Natural killer cell (primary cell): ENCODE measurements at regions not wholly inside any gene's neighbourhood (a gene's known extent, or its start where the extent isn't known, plus 50 kb on each side); places are given as distances from the start of the nearest gene placed in this dataset.

ENCODE experiments used
- ATAC-seq, 3 donors: fragments of 150-1000 bp in 2 of 3; fragments of 200-7000 bp in 1 of 3; cut with Tn5 transposase; 1 replicate in 1 of 3; 2 replicates in 2 of 3; pipeline ENCODE4 v1.10.0; 2021; ENCODE audit warnings: mild to moderate bottlenecking in 2 of 3, moderate library complexity in 2 of 3
- DNase-seq, 2 donors: peaks; one replicate each; pipeline versions ENCODE4 v3.0.0 to v3.0.0-alpha.2; 2013 to 2021; ENCODE audit warnings: mixed read lengths in 1 of 2
- H3K27ac ChIP-seq: one replicate; pipeline ENCODE4 v1.5.1; 2013; ENCODE audit warnings: mild to moderate bottlenecking, low read length
- H3K27me3 ChIP-seq: one replicate; pipeline ENCODE4 v1.6.1; 2013; ENCODE audit warnings: low read length; ENCODE audit not compliant: control insufficient read depth, insufficient read depth
- H3K36me3 ChIP-seq: one replicate; pipeline ENCODE4 v1.6.1; 2013; ENCODE audit warnings: low read length; ENCODE audit not compliant: control insufficient read depth, insufficient read depth
- H3K4me1 ChIP-seq: one replicate; pipeline ENCODE4 v1.6.1; 2013; ENCODE audit warnings: low read length; ENCODE audit not compliant: control insufficient read depth, insufficient read depth
- H3K4me3 ChIP-seq: one replicate; pipeline ENCODE4 v1.5.1; 2013; ENCODE audit warnings: low read length
- H3K9me3 ChIP-seq: one replicate; pipeline ENCODE4 v1.6.1; 2013; ENCODE audit warnings: low read length; ENCODE audit not compliant: control insufficient read depth, insufficient read depth
- H3K27ac Mint-ChIP-seq, 2 donors: one replicate each; pipeline ENCODE4 v1.8.0; 2022; ENCODE audit warnings: mild to moderate bottlenecking in 2 of 2, mixed read lengths in 2 of 2, moderate library complexity in 1 of 2
- H3K27me3 Mint-ChIP-seq, 2 donors: one replicate each; pipeline ENCODE4 v1.8.0; 2022; ENCODE audit warnings: low read depth in 2 of 2, mixed read lengths in 2 of 2
- H3K36me3 Mint-ChIP-seq: one replicate; pipeline ENCODE4 v1.8.0; 2022; ENCODE audit warnings: mixed read lengths
- H3K4me1 Mint-ChIP-seq, 2 donors: one replicate each; pipeline ENCODE4 v1.8.0; 2022; ENCODE audit warnings: mixed read lengths in 2 of 2
- H3K4me3 Mint-ChIP-seq: one replicate; pipeline ENCODE4 v1.8.0; 2022; ENCODE audit warnings: mild to moderate bottlenecking, moderate library complexity, mixed read lengths
- H3K9me3 Mint-ChIP-seq, 2 donors: one replicate each; pipeline ENCODE4 v1.8.0; 2022; ENCODE audit warnings: mixed read lengths in 2 of 2
- WGBS: methylation state at CpG from one replicate; pipeline ENCODE4 v1.1.7; 2013; ENCODE audit warnings: missing lambda C conversion rate; ENCODE audit not compliant: insufficient coverage; 5-methylcytosine and 5-hydroxymethylcytosine counted together
- intact Hi-C: fragments of 100-400 bp; cut with micrococcal nuclease; formaldehyde crosslinking; loops from one replicate; pipeline ENCODE4 v1.14.2; 2022
- TF ChIP-seq, protein P1 (sequence below): fragments of 200-600 bp; IDR thresholded peaks from one replicate; pipeline ENCODE4 v1.8.0; 2022; ENCODE audit warnings: antibody characterized with exemption

DNA sequence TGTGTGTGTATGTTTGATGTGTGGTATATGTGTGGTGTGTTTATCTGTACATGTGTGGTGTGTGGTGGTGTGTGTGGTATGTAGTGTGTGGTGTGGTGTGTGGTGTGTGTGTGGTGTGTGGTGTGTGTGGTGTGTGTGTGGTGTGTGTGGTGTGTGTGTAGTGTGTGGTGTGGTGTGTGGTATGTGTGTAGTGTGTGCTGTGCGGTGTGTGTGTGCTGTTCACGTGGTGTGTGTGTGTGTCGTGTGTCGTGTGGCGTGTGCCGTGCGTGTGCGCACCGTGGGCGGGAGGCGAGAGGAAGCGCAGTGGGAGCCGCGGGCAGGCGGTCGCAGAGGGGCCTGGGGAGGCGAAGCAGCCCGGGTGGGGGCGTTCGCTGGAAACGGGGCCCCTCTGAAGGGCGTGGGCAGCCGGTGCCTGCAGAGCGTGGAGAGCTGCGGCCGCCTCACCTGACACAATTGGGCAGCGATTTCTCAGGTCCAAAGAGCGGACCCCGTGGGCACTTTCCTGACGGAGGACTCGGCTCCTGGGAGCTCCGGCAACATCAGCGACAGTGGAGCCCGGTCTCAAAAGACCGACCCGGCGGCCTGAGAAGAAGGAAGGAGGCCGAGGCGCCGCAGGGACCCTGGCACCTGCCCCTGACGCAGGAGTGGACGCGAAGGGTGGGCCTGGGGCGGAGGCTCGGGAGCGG lies 741.1 kb upstream of the SALL3 start:
- Histone ChIP-seq H3K4me1 (no peaks in the 10 kb centered on the region), H3K9me3 (no peaks in the 10 kb centered on the region), H3K27ac (no peak overlapping the region), H3K36me3 (no peaks in the 10 kb centered on the region), H3K27me3 (no peaks in the 10 kb centered on the region), H3K4me3 (no peak overlapping the region)
- intact Hi-C loops: no loop called here
- WGBS: 96% methylated on average over 46 of the region's 46 CpGs
- peak in 2 of 3 donors; percentile 15 to 31 for ATAC-seq
- TF ChIP-seq, protein P1, sequence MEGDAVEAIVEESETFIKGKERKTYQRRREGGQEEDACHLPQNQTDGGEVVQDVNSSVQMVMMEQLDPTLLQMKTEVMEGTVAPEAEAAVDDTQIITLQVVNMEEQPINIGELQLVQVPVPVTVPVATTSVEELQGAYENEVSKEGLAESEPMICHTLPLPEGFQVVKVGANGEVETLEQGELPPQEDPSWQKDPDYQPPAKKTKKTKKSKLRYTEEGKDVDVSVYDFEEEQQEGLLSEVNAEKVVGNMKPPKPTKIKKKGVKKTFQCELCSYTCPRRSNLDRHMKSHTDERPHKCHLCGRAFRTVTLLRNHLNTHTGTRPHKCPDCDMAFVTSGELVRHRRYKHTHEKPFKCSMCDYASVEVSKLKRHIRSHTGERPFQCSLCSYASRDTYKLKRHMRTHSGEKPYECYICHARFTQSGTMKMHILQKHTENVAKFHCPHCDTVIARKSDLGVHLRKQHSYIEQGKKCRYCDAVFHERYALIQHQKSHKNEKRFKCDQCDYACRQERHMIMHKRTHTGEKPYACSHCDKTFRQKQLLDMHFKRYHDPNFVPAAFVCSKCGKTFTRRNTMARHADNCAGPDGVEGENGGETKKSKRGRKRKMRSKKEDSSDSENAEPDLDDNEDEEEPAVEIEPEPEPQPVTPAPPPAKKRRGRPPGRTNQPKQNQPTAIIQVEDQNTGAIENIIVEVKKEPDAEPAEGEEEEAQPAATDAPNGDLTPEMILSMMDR: no peak
- no peak for DNase-seq
- H3K27ac Mint-ChIP-seq: no peak overlapping the region
- H3K27me3 Mint-ChIP-seq: no peaks in the 10 kb centered on the region
- H3K9me3 Mint-ChIP-seq: peaks cover 5% of the 10 kb centered on the region in 2 donors
- no peak overlapping the region for H3K4me3 Mint-ChIP-seq
- no peaks in the 10 kb centered on the region for H3K4me1 Mint-ChIP-seq
- no peaks in the 10 kb centered on the region for H3K36me3 Mint-ChIP-seq

DNA sequence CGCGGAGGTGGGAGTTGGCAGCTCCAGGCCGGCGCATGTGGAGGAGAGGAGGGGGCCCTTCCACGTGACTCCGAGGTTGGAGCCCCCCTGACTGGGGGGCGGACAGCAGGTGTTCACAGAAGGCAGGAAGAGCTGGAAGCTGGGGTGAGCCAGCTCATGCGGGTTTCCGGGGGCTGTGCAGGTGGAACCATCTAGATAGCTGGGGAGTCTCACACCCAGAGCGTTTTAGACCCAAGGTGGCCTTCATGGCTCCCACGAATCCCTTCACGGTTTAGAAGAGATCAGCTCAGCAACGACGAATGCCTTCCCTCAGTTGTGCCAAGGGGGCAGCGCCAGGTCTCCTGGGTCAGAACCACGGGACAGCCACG lies 740.5 kb upstream of the SALL3 start:
- H3K4me1 Mint-ChIP-seq: no peaks in the 10 kb centered on the region
- no peaks in the 10 kb centered on the region for H3K4me1 ChIP-seq
- H3K27ac ChIP-seq: no peak overlapping the region
- ATAC-seq: peak in 1 of 3 donors; percentile 8
- no peak overlapping the region for H3K4me3 Mint-ChIP-seq
- no peaks in the 10 kb centered on the region for H3K36me3 ChIP-seq
- WGBS: 95% methylated on average over 17 of the region's 17 CpGs
- DNase-seq: no peak
- no peaks in the 10 kb centered on the region for H3K27me3 ChIP-seq
- TF ChIP-seq, protein P1: no peak
- H3K36me3 Mint-ChIP-seq: no peaks in the 10 kb centered on the region
- no peaks in the 10 kb centered on the region for H3K27me3 Mint-ChIP-seq
- no peak overlapping the region for H3K4me3 ChIP-seq
- peaks cover 5% of the 10 kb centered on the region in 2 donors for H3K9me3 Mint-ChIP-seq
- no peak overlapping the region for H3K27ac Mint-ChIP-seq
- intact Hi-C loops: no loop called here
- H3K9me3 ChIP-seq: no peaks in the 10 kb centered on the region

DNA sequence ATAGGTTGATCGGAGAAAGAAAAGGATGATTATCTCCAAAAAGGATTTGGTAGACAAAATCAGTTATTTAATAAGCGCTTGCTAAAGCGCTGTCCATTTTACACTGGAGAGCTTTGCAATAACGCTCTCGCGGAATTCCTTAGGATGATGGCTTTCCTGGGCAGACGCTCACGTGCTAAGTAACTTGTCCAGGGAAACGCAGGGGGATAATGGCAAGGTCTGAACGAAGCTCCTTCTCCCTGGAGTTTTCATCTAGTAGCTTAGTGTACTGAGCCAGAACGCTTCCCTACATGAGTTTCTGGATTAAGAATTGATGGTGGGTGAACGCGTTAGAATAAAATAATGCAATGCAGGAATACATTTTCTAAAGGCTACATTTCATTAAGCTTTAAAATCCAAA lies 739.5 kb upstream of the SALL3 start:
- no peaks in the 10 kb centered on the region for H3K36me3 Mint-ChIP-seq
- H3K4me3 ChIP-seq: no peak overlapping the region
- no peak for ATAC-seq

More for the DNA sequence above, 739.5 kb upstream of the SALL3 start:
- Histone ChIP-seq H3K27me3 (no peaks in the 10 kb centered on the region), H3K36me3 (no peaks in the 10 kb centered on the region), H3K9me3 (no peaks in the 10 kb centered on the region), H3K4me1 (no peaks in the 10 kb centered on the region), H3K27ac (no peak overlapping the region)
- Mint-ChIP-seq H3K27ac (no peak overlapping the region), H3K9me3 (peaks cover 5% of the 10 kb centered on the region in 2 donors), H3K27me3 (no peaks in the 10 kb centered on the region), H3K4me3 (no peak overlapping the region), H3K4me1 (no peaks in the 10 kb centered on the region)
- no peak for DNase-seq
- intact Hi-C loops: no loop called here
- TF ChIP-seq, protein P1: no peak
- 91% methylated on average over 11 of the region's 13 CpGs for WGBS
